ENCODE measurements at regions not wholly inside any gene's neighbourhood (a gene's known extent, or its start where the extent isn't known, plus 50 kb on each side); places are given as distances from the start of the nearest gene placed in this dataset.

- TF ChIP-seq EZH2phosphoT487 (IDR thresholded peaks at IDR 0.05; ENCODE audit: borderline replicate concordance) (no peak), CTCF (conservative IDR thresholded peaks at IDR 0.05; ENCODE audit: low read length) (no peak)
Measured at GRCh38 chr11:16678466-16679116, 59.9 kb upstream of the C11orf58 start.

Data from Loucy (cell line).